HG03521 (cell line): ENCODE measurements at regions not wholly inside any gene's neighbourhood (a gene's known extent, or its start where the extent isn't known, plus 50 kb on each side); places are given as distances from the start of the nearest gene placed in this dataset.

ENCODE experiments used
- ATAC-seq: cut with Tn5 transposase; IDR thresholded peaks from one replicate; pipeline ENCODE4 v1.9.1; 2021; ENCODE audit warnings: mild to moderate bottlenecking, moderate library complexity; ENCODE audit not compliant: unreplicated experiment

DNA sequence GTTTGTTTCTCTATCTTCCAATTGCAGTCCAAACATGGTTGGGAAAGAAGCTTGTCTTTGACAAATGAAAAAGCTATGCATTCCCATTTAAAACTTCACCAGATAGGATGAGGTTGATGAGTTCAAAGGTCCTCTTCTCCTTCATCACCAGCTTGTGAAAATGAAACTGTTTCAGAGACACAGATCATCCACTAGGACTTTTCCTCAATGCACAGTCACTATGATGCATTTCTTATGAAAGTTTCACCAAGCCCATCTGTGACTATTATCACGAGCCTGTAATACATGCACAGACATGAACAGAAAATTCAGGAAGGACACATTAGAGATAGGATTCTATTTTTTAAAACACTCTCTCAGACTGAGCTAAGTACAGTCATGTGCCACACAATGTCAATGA is 644.4 kb downstream of the PLCL1 start:
- no peak for ATAC-seq

DNA sequence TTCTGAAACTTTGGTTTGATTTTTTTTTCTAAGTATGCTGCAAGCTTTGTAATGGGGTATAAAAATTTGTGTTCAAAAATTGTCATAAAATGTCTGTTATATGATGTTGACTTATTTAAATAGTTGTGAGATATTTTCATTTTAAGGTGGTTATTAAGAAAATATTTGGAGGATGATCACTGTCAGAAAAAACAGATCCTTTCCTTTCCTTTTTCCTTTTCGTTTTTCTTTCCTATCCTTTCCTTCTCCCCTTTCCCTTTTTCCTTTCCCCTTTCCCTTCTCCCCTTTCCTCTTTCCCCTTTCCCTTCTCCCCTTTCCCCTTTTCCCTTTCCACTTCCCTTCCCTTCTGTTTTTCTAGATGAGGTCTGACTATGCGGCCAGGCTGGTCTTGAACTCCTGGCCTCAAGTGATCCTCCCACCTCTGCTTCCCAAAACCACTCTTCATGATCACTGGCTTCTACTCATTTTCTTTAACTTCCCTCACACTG is 640.5 kb downstream of the PLCL1 start:
- no peak for ATAC-seq

- no peak for ATAC-seq
Measured at GRCh38 chr2:198441901-198442300, 637.5 kb downstream of the PLCL1 start.

- no peak for ATAC-seq
Measured at GRCh38 chr2:198441246-198441645, 636.9 kb downstream of the PLCL1 start.

GRCh38 chr2:198440833-198441232 is 636.4 kb downstream of the PLCL1 start:
- ATAC-seq = no peak

- ATAC-seq = no peak
Measured at GRCh38 chr2:198438331-198438730, 633.9 kb downstream of the PLCL1 start.

GRCh38 chr2:198424112-198424511 is 619.7 kb downstream of the PLCL1 start:
- no peak for ATAC-seq

DNA sequence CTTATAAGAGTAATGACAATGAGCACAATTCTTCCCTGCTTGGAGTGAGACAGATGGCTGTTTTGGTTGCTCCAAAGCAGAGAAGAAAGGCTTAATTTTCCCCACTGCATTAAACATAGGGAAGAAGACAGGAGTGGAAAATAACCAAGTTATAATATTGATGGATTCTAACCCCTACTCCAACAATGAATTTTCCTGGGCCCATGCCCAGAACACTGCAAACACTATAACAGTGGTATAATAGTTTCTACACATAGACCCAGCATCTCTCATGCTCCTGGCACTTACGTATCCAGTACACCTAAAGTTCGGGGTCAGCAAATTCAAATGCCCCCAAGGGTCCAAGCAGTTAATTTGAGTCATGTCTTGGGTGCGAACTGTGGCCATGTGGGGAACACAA is 613.4 kb downstream of the PLCL1 start:
- no peak for ATAC-seq

DNA sequence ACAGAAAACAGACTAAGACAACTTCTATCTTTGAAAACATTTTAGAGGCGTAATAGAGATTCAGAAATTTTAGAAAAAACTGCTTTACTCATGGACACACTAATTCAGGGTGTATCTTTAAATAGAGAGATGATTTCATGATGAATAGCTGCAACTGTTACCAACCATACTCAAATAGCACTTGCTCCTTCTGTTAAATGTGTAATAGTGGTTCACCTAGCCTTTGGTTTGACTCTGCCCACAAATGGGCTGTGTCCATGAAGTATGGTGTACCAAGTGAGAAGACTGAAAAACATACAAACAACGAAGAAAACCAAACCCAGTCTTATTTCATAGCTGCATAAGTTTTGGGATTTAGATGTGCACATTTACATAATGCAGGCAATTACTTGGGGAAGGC is 610.6 kb downstream of the PLCL1 start:
- no peak for ATAC-seq

DNA sequence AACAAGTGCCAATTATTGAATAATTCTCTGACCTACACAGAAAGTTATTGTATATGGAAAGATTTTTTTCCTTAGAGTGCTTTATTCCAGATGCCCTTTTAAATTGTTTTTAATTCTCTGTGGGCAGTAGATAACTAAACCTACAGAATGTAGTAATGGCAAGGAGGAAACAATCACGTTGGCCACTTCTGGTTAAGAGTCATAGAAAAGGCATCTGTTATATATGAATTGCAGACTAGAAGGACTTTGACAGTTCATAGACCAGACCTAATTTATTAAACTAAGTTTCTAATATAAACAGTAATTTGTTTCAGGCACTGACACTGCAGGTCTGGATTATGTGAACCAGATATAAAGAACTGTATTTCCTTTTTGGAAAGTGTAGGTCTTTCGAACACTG is 607.5 kb downstream of the PLCL1 start:
- no peak for ATAC-seq

- ATAC-seq = no peak
Measured at GRCh38 chr2:198408171-198408570, 603.8 kb downstream of the PLCL1 start.

DNA sequence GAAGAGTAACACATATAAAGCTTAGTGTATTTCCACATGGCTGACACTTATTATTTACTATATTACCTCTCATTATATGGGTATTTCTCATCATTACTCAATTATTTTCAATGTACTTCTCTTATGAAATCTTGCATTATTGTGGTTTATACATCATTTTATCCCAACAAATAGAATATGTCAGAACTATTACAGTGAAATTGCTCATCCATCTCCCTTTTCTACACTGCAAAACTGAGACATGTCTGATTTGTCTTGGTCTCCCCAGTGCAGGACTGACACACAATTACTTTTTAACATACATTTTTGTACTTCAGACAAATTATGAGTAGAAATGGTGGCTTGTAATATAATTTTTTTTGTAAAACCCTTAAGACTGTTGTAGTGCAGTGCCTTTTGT is 600.9 kb downstream of the PLCL1 start:
- no peak for ATAC-seq

GRCh38 chr2:198401644-198402043 is 597.3 kb downstream of the PLCL1 start:
- ATAC-seq = no peak

GRCh38 chr2:198400999-198401398 is 596.6 kb downstream of the PLCL1 start:
- ATAC-seq = no peak

GRCh38 chr2:198394208-198394607 is 589.8 kb downstream of the PLCL1 start:
- no peak for ATAC-seq

DNA sequence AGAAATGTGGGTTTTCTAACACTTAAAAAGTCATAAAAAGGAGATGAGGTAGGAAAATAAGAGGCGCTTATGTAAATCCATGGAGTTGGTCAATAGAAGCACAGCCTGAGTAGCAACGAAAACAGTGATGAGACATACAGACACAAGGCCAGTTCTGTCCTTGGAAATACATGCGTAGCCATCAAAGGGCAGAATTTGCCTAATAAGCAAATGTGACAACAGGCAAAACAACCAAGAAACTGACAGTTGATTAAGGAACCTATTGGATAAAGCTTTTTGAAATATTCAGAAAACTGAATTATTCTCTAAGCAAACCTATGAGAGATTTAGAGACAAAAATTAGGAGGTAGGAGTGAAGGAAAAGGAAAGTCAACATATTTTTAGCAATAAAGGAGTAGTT is 586.3 kb downstream of the PLCL1 start:
- ATAC-seq = no peak

GRCh38 chr2:198387677-198388076 is 583.3 kb downstream of the PLCL1 start:
- no peak for ATAC-seq

DNA sequence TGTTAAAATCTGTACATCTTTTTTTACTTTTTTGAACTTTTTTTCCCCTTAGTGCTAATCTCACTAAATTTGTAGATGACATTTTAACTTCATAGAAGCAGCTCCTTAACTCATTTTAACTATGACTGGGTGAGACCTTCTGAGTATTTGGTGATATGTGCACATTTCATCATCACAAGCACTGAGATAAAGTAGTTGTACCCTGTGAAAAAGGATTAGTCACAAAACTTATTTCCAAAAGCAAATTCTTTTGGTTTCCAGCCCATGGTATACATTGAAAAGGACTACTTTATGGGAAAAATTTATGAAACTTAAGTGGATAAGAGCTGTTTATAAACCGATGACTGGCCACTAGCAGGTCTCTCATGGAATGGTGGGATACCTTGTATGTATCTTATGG is 581.5 kb downstream of the PLCL1 start:
- no peak for ATAC-seq

DNA sequence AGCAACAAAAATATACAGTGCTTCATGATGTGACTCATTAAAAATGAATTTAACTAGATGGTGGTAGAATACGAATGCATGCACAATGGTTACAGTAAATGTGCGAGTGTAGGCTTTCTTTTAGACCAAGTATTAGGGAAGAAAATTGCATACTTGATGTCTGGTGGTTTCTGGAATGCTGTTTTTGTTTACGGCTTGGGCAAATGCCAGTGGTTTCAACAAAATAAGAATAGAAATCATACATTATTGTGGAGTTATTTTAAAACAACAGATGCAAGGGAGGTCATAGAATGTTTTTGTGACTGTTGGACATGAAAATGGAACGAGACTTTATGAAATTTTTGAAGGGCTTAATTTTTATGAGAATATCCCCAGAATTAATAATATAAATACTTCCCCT is 580.9 kb downstream of the PLCL1 start:
- ATAC-seq = no peak

DNA sequence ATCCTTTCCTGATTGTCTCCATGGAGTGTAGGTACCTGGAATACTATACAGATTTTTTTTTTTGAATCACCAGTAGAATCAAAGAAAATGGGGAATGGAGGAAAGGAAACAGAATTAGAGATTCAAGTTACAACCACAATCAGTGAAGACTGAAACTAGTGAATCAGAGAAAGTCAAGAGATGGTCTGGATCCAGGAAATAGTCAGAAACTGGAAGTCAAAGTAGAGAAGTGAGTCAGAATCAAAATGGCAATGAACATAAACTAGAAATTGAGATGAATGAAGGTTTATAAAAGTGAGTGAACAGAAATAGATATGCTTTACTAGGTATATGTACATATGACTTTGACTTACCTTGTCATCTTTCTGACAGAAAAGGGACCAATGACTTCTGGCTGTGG is 579.0 kb downstream of the PLCL1 start:
- no peak for ATAC-seq

- ATAC-seq = no peak
Measured at GRCh38 chr2:198382811-198383210, 578.4 kb downstream of the PLCL1 start.

GRCh38 chr2:198376677-198377076 is 572.3 kb downstream of the PLCL1 start:
- ATAC-seq = no peak

- no peak for ATAC-seq
Measured at GRCh38 chr2:198375083-198375410, 570.7 kb downstream of the PLCL1 start.
